ENCODE measurements at regions not wholly inside any gene's neighbourhood (a gene's known extent, or its start where the extent isn't known, plus 50 kb on each side); places are given as distances from the start of the nearest gene placed in this dataset.

DNA sequence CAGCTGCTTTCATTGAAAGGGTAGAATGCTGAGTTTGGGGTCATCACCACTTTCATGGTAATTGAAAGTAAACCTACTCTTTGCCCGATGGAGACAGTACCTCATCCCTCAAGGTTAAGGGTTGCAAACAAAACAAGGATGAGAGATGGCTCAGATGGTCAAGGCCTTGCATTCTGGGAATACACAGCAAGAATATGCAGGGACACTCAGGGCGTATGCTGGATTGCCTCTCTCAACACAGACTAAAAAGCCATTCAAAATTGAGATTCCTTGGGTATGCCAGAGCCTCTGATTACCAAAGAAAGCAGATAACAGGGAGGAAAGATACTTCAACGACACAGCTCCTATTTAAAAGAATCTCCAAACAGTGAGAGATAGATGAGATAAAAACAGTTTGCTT, 310.4 kb downstream of the ARAP2 start:
- DNase-seq (ENCODE audit: extremely low spot score), result no peak
- TF ChIP-seq, protein P1, sequence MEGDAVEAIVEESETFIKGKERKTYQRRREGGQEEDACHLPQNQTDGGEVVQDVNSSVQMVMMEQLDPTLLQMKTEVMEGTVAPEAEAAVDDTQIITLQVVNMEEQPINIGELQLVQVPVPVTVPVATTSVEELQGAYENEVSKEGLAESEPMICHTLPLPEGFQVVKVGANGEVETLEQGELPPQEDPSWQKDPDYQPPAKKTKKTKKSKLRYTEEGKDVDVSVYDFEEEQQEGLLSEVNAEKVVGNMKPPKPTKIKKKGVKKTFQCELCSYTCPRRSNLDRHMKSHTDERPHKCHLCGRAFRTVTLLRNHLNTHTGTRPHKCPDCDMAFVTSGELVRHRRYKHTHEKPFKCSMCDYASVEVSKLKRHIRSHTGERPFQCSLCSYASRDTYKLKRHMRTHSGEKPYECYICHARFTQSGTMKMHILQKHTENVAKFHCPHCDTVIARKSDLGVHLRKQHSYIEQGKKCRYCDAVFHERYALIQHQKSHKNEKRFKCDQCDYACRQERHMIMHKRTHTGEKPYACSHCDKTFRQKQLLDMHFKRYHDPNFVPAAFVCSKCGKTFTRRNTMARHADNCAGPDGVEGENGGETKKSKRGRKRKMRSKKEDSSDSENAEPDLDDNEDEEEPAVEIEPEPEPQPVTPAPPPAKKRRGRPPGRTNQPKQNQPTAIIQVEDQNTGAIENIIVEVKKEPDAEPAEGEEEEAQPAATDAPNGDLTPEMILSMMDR (IDR thresholded peaks at IDR 0.05; ENCODE audit: control extremely low read depth, extremely low read depth, low read depth, missing control alignments), result no peak
- CTCF ChIA-PET, result interaction anchor here (0.9 to 2.0 kb wide), 8 partner anchors 10 to 209 kb away, joined by 3 to 6 read pairs (median 3); no protein-coding TSS in a partner anchor

GRCh38 chr4:35934320-35934981, 309.9 kb downstream of the ARAP2 start:
- DNase-seq (ENCODE audit: extremely low spot score), result no peak
- ChIA-PET POLR2A (no interaction called here), CTCF (interaction anchor here (0.6 to 1.5 kb wide), 7 partner anchors 9 to 209 kb away, joined by 3 to 6 read pairs (median 4); no protein-coding TSS in a partner anchor)
- TF ChIP-seq, protein P1 (IDR thresholded peaks at IDR 0.05; ENCODE audit: control extremely low read depth, extremely low read depth, low read depth, missing control alignments), result peak; percentile 42

More for the DNA sequence above, 310.4 kb downstream of the ARAP2 start:
- POLR2A ChIA-PET, result no interaction called here

DNA sequence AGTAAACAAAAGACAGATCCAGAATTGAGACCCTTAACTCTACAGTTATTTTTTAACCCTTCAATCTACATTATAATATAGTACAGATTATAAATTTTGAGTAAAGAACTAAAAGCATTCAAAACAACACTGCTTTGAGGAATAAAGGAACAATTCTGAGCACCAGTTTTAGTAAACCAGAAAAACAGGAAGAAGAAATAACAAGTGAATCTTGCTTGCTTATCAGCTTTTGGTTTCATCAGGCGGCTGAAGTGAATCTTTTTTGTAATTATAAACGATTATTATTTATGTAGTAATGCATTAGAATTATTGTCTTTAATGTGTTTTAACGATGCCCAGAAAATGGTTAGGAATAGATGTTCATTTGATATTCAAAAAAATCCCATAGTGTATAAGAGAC, 305.4 kb downstream of the ARAP2 start:
- DNase-seq (ENCODE audit: extremely low spot score), result no peak
- POLR2A ChIA-PET, result no interaction called here
- CTCF ChIA-PET, result no interaction called here
- TF ChIP-seq, protein P1 (IDR thresholded peaks at IDR 0.05; ENCODE audit: control extremely low read depth, extremely low read depth, low read depth, missing control alignments), result no peak

DNA sequence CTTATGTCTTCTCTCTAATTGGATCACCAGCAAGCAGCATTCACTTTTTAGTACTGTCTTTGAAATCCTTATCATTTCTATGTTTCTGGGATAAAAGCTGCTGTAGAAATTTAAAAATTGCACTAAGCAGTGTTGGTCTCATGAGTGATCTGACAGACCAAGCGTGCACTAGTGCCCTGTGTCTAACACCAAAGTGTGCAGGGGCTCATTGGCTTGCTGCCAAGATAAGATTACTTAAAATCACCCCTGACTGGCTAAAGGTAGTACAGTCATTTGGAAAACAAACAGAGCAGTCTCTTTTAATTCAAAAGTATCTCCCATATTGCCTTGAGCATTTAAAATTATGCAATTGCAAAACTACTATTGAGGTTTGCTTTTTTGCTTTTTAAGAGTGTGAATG, 304.6 kb downstream of the ARAP2 start:
- ChIA-PET POLR2A (no interaction called here), CTCF (no interaction called here)
- TF ChIP-seq, protein P1 (IDR thresholded peaks at IDR 0.05; ENCODE audit: control extremely low read depth, extremely low read depth, low read depth, missing control alignments), result no peak
- no peak for DNase-seq (ENCODE audit: extremely low spot score)

GRCh38 chr4:35942092-35942491, 302.2 kb downstream of the ARAP2 start:
- DNase-seq (ENCODE audit: extremely low spot score), result no peak
- CTCF ChIA-PET, result no interaction called here
- POLR2A ChIA-PET, result no interaction called here
- TF ChIP-seq, protein P1 (IDR thresholded peaks at IDR 0.05; ENCODE audit: control extremely low read depth, extremely low read depth, low read depth, missing control alignments), result no peak

- POLR2A ChIA-PET, result no interaction called here
- CTCF ChIA-PET, result interaction anchor here (1.2 kb wide), 1 partner anchor 9 kb away, joined by 4 read pairs; no protein-coding TSS in a partner anchor
- TF ChIP-seq, protein P1 (IDR thresholded peaks at IDR 0.05; ENCODE audit: control extremely low read depth, extremely low read depth, low read depth, missing control alignments), result no peak
- no peak for DNase-seq (ENCODE audit: extremely low spot score)
These were observed 300.7 kb downstream of the ARAP2 start for GRCh38 chr4:35943606-35944005.
